ENCODE measurements at regions not wholly inside any gene's neighbourhood (a gene's known extent, or its start where the extent isn't known, plus 50 kb on each side); places are given as distances from the start of the nearest gene placed in this dataset.

DNA sequence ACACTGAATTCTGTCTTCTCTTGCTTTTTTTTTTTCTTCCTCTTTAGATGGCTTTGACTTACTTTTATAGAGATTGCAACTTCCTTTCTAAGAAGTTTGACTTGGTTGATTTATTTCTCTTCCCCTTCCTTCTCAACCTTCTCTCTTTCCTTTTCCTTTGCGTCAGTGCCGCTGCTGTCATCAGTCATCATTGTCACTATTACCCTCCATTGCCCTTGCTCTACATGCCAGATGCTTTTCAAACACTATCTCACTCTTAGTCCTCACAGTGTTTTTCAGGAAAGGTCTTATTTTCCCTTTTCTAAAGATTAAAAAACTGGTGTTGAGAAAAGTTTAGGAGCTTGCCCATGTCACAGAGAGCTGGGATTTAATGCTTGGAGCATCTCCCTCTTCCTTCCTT lies 74.7 kb upstream of the C11orf87 start:
- TF ChIP-seq, protein P1, sequence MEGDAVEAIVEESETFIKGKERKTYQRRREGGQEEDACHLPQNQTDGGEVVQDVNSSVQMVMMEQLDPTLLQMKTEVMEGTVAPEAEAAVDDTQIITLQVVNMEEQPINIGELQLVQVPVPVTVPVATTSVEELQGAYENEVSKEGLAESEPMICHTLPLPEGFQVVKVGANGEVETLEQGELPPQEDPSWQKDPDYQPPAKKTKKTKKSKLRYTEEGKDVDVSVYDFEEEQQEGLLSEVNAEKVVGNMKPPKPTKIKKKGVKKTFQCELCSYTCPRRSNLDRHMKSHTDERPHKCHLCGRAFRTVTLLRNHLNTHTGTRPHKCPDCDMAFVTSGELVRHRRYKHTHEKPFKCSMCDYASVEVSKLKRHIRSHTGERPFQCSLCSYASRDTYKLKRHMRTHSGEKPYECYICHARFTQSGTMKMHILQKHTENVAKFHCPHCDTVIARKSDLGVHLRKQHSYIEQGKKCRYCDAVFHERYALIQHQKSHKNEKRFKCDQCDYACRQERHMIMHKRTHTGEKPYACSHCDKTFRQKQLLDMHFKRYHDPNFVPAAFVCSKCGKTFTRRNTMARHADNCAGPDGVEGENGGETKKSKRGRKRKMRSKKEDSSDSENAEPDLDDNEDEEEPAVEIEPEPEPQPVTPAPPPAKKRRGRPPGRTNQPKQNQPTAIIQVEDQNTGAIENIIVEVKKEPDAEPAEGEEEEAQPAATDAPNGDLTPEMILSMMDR (IDR thresholded peaks at IDR 0.05), result no peak
- no peak for TF ChIP-seq SMC3 (IDR thresholded peaks at IDR 0.05; ENCODE audit: low read depth, low read length)
- TF ChIP-seq, protein P2, sequence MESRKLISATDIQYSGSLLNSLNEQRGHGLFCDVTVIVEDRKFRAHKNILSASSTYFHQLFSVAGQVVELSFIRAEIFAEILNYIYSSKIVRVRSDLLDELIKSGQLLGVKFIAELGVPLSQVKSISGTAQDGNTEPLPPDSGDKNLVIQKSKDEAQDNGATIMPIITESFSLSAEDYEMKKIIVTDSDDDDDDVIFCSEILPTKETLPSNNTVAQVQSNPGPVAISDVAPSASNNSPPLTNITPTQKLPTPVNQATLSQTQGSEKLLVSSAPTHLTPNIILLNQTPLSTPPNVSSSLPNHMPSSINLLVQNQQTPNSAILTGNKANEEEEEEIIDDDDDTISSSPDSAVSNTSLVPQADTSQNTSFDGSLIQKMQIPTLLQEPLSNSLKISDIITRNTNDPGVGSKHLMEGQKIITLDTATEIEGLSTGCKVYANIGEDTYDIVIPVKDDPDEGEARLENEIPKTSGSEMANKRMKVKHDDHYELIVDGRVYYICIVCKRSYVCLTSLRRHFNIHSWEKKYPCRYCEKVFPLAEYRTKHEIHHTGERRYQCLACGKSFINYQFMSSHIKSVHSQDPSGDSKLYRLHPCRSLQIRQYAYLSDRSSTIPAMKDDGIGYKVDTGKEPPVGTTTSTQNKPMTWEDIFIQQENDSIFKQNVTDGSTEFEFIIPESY (IDR thresholded peaks at IDR 0.05; ENCODE audit: borderline replicate concordance, low read depth), result no peak
- TF ChIP-seq POLR2AphosphoS5 (IDR thresholded peaks at IDR 0.05; ENCODE audit: low read depth, low read length), result no peak
- TF ChIP-seq RAD21 (IDR thresholded peaks at IDR 0.05; ENCODE audit: low read length), result no peak
- no peak for TF ChIP-seq FOXJ3 (CRISPR knock-in tag; IDR thresholded peaks at IDR 0.05)
- TF ChIP-seq RCOR1 (IDR thresholded peaks at IDR 0.05; ENCODE audit: low read length), result no peak
- TF ChIP-seq GATA2 (CRISPR knock-in tag; IDR thresholded peaks at IDR 0.05), result no peak
- TF ChIP-seq MAX (IDR thresholded peaks at IDR 0.05; ENCODE audit: low read depth), result no peak
- TF ChIP-seq EZH2phosphoT487 (IDR thresholded peaks at IDR 0.05; ENCODE audit: borderline replicate concordance, low read depth), result no peak

Data from SK-N-SH (cell line).